OCI-LY7 (cell line): ENCODE measurements at regions not wholly inside any gene's neighbourhood (a gene's known extent, or its start where the extent isn't known, plus 50 kb on each side); places are given as distances from the start of the nearest gene placed in this dataset.

ENCODE experiments used
- BruUV-seq: library from RNA; stranded (reverse); fragments of 400-500 nt; replicated peaks from 2 replicates; lab custom pipeline; 2021; lab: Mats Ljungman, UMichigan
- CTCF ChIA-PET: fragments of 300-600 bp; sonication (Branson Sonifier 250); formaldehyde crosslinking; loops from one replicate; lab custom pipeline; 2022; ENCODE audit warnings: antibody characterized with exemption; ENCODE audit not compliant: unreplicated experiment; lab: Charles Lee
- POLR2A ChIA-PET: fragments of 300-600 bp; sonication (Branson Sonifier 250); formaldehyde crosslinking; loops from one replicate; lab custom pipeline; 2022; ENCODE audit warnings: antibody characterized with exemption; lab: Charles Lee
- DNase-seq: peaks from one replicate; pipeline ENCODE4 v3.0.0-alpha.2; 2015; ENCODE audit warnings: low spot score
- H2AFZ ChIP-seq: fragments of 200-600 bp; sonication (generic), shearing (Covaris generic); 2 replicates; pipeline ENCODE4 v1.6.1; 2014; ENCODE audit warnings: mild to moderate bottlenecking, antibody characterized with exemption, low read length, moderate library complexity
- H3K27ac ChIP-seq: fragments of 200-600 bp; sonication (generic); 2 replicates; pipeline ENCODE4 v1.5.1; 2014; ENCODE audit warnings: mixed run types, low read depth, mild to moderate bottlenecking, moderate library complexity, low read length, inconsistent platforms; ENCODE audit not compliant: poor library complexity, severe bottlenecking
- H3K36me3 ChIP-seq: fragments of 200-600 bp; sonication (generic); 2 replicates; pipeline ENCODE4 v1.6.1; 2014; ENCODE audit warnings: mild to moderate bottlenecking, antibody characterized with exemption, low read length, moderate library complexity, mixed read lengths; ENCODE audit not compliant: insufficient read depth
- H3K4me1 ChIP-seq: fragments of 200-600 bp; sonication (generic); 2 replicates; pipeline ENCODE4 v1.5.1; 2014; ENCODE audit warnings: mild to moderate bottlenecking, low read length; ENCODE audit not compliant: insufficient read depth, poor library complexity, severe bottlenecking
- H3K4me2 ChIP-seq: fragments of 200-600 bp; sonication (generic); 2 replicates; pipeline ENCODE4 v1.6.1; 2014; ENCODE audit warnings: mild to moderate bottlenecking, low read length
- H3K4me3 ChIP-seq: fragments of 200-600 bp; sonication (generic); 2 replicates; pipeline ENCODE4 v1.5.1; 2014; ENCODE audit warnings: mild to moderate bottlenecking, low read depth, low read length; ENCODE audit not compliant: poor library complexity, severe bottlenecking
- H3K79me2 ChIP-seq: fragments of 200-600 bp; sonication (generic); 2 replicates; pipeline ENCODE4 v1.6.1; 2016; ENCODE audit warnings: low read depth, mild to moderate bottlenecking, low read length, moderate library complexity, mixed read lengths; ENCODE audit not compliant: insufficient read depth
- H3K9me2 ChIP-seq: fragments of 200-600 bp; sonication (generic); 2 replicates; pipeline ENCODE4 v1.6.1; 2016; ENCODE audit warnings: mild to moderate bottlenecking, low read length, mixed read lengths; ENCODE audit not compliant: insufficient read depth
- H3K9me3 ChIP-seq: fragments of 200-600 bp; sonication (generic); 2 replicates; pipeline ENCODE4 v1.6.1; 2014; ENCODE audit warnings: mild to moderate bottlenecking, mixed run types, low read length, mixed read lengths
- H4K20me1 ChIP-seq: fragments of 200-600 bp; sonication (generic); 2 replicates; pipeline ENCODE4 v1.6.1; 2014; ENCODE audit warnings: mild to moderate bottlenecking, antibody characterized with exemption, low read length, moderate library complexity, mixed read lengths; ENCODE audit not compliant: insufficient read depth
- CTCF ChIP-seq: fragments of 200-600 bp; sonication (generic); conservative IDR thresholded peaks from 2 replicates; pipeline ENCODE4 v1.5.1; 2014; ENCODE audit warnings: mild to moderate bottlenecking, antibody characterized with exemption, low read length, moderate library complexity, mixed read lengths
- EZH2phosphoT487 ChIP-seq: fragments of 200-600 bp; sonication (generic); IDR thresholded peaks from 2 replicates; pipeline ENCODE4 v1.6.1; 2018; ENCODE audit warnings: low read depth, borderline replicate concordance, mild to moderate bottlenecking, mixed run types, antibody characterized with exemption, low read length, moderate library complexity, mixed read lengths
- intact Hi-C: fragments of 100-400 bp; cut with micrococcal nuclease; formaldehyde crosslinking; loops from one replicate; pipeline ENCODE4 v1.10.0; 2022; ENCODE audit not compliant: unreplicated experiment

GRCh38 chr2:122255924-122256323 is 500.5 kb downstream of the TSN start:
- Histone ChIP-seq H3K9me2 (no peaks in the 10 kb centered on the region), H3K4me3 (no peak overlapping the region), H4K20me1 (no peaks in the 10 kb centered on the region), H3K79me2 (no peaks in the 10 kb centered on the region), H3K27ac (no peak overlapping the region), H3K9me3 (no peaks in the 10 kb centered on the region), H3K36me3 (no peaks in the 10 kb centered on the region), H3K4me1 (no peaks in the 10 kb centered on the region), H2AFZ (no peak overlapping the region), H3K4me2 (no peak overlapping the region)
- POLR2A ChIA-PET: no interaction called here
- TF ChIP-seq CTCF (no peak), EZH2phosphoT487 (no peak)
- intact Hi-C loops: no loop called here
- DNase-seq: no peak
- no TSS peak for BruUV-seq
- CTCF ChIA-PET: no interaction called here

- BruUV-seq: no TSS peak
- no peak for DNase-seq
- ChIA-PET POLR2A (no interaction called here), CTCF (no interaction called here)
- Histone ChIP-seq H3K9me2 (no peaks in the 10 kb centered on the region), H3K36me3 (no peaks in the 10 kb centered on the region), H2AFZ (no peak overlapping the region), H3K4me2 (no peak overlapping the region), H3K27ac (no peak overlapping the region), H4K20me1 (no peaks in the 10 kb centered on the region), H3K79me2 (no peaks in the 10 kb centered on the region), H3K4me1 (no peaks in the 10 kb centered on the region), H3K4me3 (no peak overlapping the region), H3K9me3 (no peaks in the 10 kb centered on the region)
- intact Hi-C loops: no loop called here
- TF ChIP-seq CTCF: no peak
- no peak for TF ChIP-seq EZH2phosphoT487
These were observed 506.5 kb downstream of the TSN start for GRCh38 chr2:122261911-122262310.

GRCh38 chr2:122263746-122264145 is 508.3 kb downstream of the TSN start:
- no peaks in the 10 kb centered on the region for H3K36me3 ChIP-seq
- DNase-seq: no peak
- no peak overlapping the region for H3K27ac ChIP-seq
- H2AFZ ChIP-seq: no peak overlapping the region
- ChIA-PET CTCF (no interaction called here), POLR2A (interaction anchor here (0.6 kb wide), 1 partner anchor 608 kb away, joined by 6 read pairs; no protein-coding TSS in a partner anchor)
- H3K79me2 ChIP-seq: no peaks in the 10 kb centered on the region
- no peaks in the 10 kb centered on the region for H3K4me1 ChIP-seq
- H3K9me2 ChIP-seq: no peaks in the 10 kb centered on the region
- intact Hi-C loops: no loop called here
- no peaks in the 10 kb centered on the region for H4K20me1 ChIP-seq
- no peak overlapping the region for H3K4me3 ChIP-seq
- BruUV-seq: no TSS peak
- no peak overlapping the region for H3K4me2 ChIP-seq
- no peaks in the 10 kb centered on the region for H3K9me3 ChIP-seq
- TF ChIP-seq CTCF (no peak), EZH2phosphoT487 (no peak)
